Daoy (cell line): ENCODE measurements at regions not wholly inside any gene's neighbourhood (a gene's known extent, or its start where the extent isn't known, plus 50 kb on each side); places are given as distances from the start of the nearest gene placed in this dataset.

ENCODE experiments used
- DNase-seq: peaks from one replicate; pipeline ENCODE4 v3.0.0-alpha.2; 2015; ENCODE audit warnings: low read depth

DNA sequence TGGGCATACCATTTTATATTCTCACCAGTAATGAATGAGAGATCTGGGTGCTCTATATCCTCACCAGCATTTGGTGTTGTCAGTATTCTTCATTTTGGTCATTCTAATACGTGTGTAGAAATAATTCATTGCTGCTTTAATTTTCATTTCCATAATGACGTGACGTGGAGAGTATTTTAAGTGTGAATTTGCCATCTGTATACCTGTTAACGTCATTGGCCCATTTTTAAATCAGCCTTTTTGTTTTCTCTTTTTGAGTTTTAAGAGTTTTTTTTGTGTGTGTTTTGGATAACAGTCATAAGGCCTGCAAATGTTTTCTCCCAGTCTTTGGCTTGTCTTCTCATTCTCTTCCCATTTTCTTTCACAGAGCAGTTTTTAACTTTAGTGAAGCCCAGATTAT, 74.4 kb upstream of the SYT1 start:
- no peak for DNase-seq

DNA sequence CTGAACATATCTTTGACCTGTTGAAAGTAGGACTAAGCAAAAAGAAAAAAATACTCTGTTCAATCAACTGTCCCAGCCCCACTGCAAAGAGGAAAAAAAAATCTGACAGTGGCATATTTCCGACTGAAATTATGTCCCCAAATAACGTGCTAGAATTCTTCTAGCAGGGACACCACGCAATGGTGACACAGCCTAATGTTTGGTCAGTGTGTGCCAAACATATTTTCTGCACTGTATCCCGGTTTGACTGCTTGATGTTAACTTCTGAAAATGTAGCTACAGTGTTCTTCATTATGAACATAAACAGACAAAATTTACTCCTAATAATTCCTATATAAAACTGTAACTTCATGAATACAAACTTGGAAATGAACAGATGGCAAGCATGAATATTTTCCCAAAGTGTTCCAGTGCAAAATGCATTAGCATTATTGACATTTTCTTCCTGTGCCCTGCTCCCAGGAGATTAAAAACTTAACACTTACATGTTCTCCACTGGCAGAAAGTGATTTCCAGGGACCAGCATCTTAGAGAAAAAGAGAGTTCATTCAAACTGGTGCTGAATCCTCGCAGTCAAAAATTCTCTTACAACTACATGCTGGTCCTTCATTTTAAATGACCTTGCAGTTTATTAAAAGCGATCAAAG, 72.4 kb upstream of the SYT1 start:
- DNase-seq, result no peak

DNA sequence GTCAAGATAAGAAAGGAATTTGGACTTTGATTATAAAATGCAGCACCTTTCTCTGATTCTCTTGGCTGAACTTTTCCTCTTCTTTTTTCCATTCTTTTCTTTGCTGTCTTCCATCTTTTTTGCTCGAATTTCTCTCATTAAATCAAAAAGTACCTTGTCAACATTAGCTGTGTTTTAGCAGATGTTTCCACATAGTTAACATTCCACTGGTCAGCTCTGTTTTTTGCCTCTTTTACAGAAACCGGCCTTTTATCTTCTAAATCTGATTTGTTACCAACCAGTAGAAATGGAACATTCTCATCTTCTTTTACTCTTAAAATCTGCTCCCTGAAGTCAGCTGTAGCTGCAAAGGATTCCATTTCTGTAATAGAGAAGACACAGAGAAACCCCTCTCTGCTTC, 71.1 kb upstream of the SYT1 start:
- DNase-seq, result no peak

DNA sequence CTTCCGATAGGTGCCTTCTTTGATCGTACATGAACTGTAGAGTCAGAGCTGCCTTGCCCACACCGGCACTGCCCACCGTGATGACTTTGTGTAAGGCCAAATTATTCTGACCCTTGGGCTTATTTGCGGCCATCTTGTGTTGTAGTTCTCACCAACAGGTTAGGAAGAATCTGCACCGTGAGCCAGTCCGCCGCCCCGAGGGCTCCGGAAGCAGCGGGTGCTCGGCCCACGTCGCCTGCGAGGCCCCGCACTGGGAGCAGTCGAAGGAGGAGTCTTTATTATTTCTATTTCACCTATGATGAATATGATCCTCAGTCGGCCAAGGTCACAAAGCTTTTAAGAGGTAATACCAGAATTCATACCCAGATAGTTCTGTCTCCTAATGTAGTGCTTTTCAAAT, 70.6 kb upstream of the SYT1 start:
- no peak for DNase-seq

DNA sequence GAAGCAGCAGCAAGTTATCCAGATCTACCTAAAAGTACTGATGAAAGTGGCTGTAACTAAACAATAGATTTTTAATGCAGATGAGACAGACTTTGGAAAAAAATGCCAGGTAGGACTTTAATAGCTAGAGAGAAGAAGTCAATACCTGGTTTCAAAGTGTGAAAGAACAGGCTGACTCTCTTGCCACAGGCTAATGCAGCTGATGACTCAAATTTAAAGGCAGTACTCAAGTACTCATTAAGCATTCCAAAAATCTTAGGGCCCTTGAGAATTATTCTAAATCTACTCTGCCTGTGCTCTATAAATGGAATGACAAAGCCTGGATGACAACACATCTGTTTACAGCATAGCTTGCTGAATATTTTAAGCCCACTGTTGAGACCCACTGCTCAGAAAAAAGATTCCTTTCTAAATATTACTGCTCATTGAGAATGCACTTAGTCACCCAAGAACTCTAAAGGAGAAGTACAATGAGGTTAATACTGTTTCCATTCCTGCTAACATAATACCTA, 68.6 kb upstream of the SYT1 start:
- DNase-seq, result no peak

DNA sequence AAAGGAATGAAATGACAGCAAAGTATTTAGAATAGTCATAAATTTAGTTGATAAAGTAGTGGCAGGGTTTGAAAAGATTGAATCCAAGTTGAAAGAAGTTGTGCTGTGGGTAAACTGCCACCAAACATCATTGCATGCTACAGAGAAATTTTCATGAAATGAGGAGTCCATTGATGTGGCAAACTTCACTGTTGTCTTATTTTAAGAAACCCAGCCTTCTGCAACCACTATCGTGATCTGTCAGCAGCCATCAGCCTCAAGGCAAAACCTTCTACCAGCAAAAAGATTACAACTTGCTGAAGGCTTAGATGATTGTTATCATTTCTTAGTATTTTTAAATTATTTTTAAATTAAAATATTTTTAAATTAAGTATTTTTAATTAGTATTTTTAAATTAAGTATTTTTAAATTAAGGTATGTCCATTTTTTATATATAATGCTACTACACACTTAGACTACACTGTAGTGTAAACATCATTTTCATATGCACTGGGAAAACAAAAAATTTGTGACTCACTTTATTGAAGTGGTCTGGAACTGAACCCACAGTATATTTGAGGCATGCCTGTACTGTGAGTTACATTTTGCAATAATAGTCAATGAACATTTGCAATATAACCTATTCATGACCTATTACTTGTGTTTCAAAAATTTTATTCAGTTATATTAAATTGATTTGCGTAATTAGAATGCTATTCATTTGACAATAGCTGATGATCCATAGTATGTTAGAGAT, 67.2 kb upstream of the SYT1 start:
- DNase-seq, result peak; percentile 53

DNA sequence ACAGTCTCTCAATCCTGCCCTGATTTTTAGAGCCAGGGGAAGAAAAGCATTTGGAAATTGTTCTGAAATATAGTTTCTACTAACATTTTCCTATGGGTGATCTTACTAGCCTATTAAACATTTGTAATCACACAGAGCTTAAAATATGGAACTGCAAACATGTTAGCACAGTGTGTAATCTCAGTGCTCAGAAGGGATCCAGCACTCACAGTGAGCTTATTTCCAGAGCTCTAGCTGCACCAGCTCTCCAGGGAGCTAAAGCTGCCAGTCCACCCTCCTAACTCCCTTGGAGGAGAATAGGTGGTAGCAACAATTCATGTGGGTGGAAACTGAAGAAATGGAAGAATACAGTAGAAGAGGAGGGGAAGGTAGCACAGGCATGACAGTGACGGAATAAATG, 64.9 kb upstream of the SYT1 start:
- DNase-seq, result no peak

DNA sequence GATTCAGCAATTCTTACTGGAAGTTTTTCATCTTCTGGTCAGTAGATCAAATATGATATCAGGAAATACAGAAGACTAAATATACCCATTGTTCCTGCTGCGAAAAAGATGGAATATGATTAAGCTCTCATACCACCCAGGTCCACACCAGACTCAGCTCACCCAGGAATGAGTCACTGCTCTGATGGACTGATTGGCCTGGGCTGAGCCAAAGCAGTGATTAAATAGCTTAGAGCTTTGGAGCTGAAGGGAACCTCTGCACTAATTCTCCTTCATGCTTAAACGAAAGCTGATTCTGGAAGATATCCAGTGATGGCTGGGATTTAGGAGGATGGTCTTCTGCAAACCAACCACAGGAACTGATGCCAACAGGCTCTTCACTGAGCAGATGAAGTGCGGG, 62.0 kb upstream of the SYT1 start:
- DNase-seq, result peak; percentile 74

DNA sequence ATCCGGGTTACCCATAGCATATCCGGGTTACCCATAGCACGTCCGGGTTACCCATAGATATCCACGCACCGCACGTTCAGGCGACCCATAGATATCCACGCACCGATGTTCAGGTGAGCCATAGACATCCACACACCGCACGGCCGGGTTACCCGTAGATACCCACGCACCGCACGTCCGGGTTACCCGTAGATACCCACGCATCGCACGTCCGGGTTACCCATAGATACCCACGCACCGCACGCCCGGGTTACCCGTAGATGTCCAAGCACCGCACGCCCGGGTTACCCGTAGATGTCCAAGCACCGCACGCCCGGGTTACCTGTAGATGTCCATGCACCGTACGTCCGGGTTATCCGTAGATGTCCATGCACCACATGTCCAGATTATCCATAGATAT, 60.3 kb upstream of the SYT1 start:
- DNase-seq, result no peak
